Endothelial cell (in vitro differentiated cells): ENCODE measurements at regions not wholly inside any gene's neighbourhood (a gene's known extent, or its start where the extent isn't known, plus 50 kb on each side); places are given as distances from the start of the nearest gene placed in this dataset.

Experiments used
- DNase-seq: peaks from one replicate; pipeline ENCODE4 v3.0.0; 2021; ENCODE audit warnings: low spot score
- H3K27ac Mint-ChIP-seq: one replicate; pipeline ENCODE4 v1.8.0; 2021; ENCODE audit warnings: mixed read lengths, inconsistent platforms; ENCODE audit not compliant: unreplicated experiment
- H3K27me3 Mint-ChIP-seq: one replicate; pipeline ENCODE4 v1.8.0; 2021; ENCODE audit warnings: mild to moderate bottlenecking, moderate library complexity, mixed read lengths, inconsistent platforms; ENCODE audit not compliant: unreplicated experiment
- H3K36me3 Mint-ChIP-seq: one replicate; pipeline ENCODE4 v1.8.0; 2021; ENCODE audit warnings: mild to moderate bottlenecking, low read depth, mixed read lengths, inconsistent platforms; ENCODE audit not compliant: unreplicated experiment
- H3K4me1 Mint-ChIP-seq: one replicate; pipeline ENCODE4 v1.8.0; 2021; ENCODE audit warnings: mild to moderate bottlenecking, mixed read lengths, inconsistent platforms; ENCODE audit not compliant: unreplicated experiment
- H3K4me3 Mint-ChIP-seq: one replicate; pipeline ENCODE4 v1.8.0; 2021; ENCODE audit warnings: mild to moderate bottlenecking, mixed read lengths, inconsistent platforms; ENCODE audit not compliant: unreplicated experiment
- H3K9me3 Mint-ChIP-seq: one replicate; pipeline ENCODE4 v1.8.0; 2021; ENCODE audit warnings: mixed read lengths, inconsistent platforms; ENCODE audit not compliant: unreplicated experiment
- TF ChIP-seq, protein P1 (sequence below): fragments of 200-600 bp; sonication (generic); IDR thresholded peaks from one replicate; pipeline ENCODE4 v1.5.0; 2021; ENCODE audit warnings: antibody characterized with exemption; ENCODE audit not compliant: unreplicated experiment

DNA sequence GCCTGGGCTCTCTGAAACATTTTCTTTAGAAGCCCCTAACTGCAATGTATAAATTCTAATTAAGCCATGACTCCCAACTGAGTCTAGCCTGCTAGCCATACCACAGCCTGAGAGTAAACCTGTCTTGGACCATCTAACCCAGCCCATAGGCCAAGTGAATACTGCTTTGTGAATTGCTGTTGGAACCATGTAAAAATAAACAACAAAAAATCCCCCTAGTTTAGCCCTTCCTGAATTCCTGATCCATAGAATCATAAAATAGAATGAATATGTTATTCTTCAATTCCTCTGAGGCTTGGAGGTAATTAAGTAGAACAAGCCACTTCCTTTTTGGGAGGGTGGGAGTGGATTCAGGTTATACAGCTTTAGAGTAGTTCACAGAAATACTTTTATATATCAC, 1496.4 kb downstream of the MRPL39 start:
- peaks cover 11% of the 10 kb centered on the region for H3K9me3 Mint-ChIP-seq
- H3K27ac Mint-ChIP-seq: no peak overlapping the region
- TF ChIP-seq, protein P1, sequence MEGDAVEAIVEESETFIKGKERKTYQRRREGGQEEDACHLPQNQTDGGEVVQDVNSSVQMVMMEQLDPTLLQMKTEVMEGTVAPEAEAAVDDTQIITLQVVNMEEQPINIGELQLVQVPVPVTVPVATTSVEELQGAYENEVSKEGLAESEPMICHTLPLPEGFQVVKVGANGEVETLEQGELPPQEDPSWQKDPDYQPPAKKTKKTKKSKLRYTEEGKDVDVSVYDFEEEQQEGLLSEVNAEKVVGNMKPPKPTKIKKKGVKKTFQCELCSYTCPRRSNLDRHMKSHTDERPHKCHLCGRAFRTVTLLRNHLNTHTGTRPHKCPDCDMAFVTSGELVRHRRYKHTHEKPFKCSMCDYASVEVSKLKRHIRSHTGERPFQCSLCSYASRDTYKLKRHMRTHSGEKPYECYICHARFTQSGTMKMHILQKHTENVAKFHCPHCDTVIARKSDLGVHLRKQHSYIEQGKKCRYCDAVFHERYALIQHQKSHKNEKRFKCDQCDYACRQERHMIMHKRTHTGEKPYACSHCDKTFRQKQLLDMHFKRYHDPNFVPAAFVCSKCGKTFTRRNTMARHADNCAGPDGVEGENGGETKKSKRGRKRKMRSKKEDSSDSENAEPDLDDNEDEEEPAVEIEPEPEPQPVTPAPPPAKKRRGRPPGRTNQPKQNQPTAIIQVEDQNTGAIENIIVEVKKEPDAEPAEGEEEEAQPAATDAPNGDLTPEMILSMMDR: no peak
- no peaks in the 10 kb centered on the region for H3K4me1 Mint-ChIP-seq
- no peaks in the 10 kb centered on the region for H3K27me3 Mint-ChIP-seq
- H3K4me3 Mint-ChIP-seq: no peak overlapping the region
- no peak for DNase-seq
- H3K36me3 Mint-ChIP-seq: no peaks in the 10 kb centered on the region

DNA sequence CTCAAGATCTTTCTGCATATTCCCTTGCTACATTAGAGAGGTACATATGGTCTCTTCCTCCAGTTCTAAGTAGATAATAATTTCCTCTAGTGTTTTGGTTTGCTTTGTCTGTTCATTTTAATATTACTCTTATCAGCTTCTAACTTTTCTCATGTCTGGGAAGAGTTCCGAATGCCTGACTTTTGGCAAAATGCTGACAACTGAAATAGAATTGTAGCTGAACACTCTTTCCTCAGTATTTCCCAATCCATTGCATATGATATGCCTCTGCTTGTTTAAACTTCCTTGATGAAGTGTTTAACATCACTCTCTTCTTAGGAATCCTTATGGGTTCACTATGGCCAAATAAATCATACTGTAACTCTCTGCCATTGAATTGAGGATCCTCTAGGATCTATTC, 1510.1 kb downstream of the MRPL39 start:
- Mint-ChIP-seq H3K4me3 (no peak overlapping the region), H3K27me3 (no peaks in the 10 kb centered on the region), H3K36me3 (no peaks in the 10 kb centered on the region), H3K27ac (no peak overlapping the region), H3K9me3 (peaks cover 14% of the 10 kb centered on the region), H3K4me1 (no peaks in the 10 kb centered on the region)
- no peak for DNase-seq
- TF ChIP-seq, protein P1: no peak

DNA sequence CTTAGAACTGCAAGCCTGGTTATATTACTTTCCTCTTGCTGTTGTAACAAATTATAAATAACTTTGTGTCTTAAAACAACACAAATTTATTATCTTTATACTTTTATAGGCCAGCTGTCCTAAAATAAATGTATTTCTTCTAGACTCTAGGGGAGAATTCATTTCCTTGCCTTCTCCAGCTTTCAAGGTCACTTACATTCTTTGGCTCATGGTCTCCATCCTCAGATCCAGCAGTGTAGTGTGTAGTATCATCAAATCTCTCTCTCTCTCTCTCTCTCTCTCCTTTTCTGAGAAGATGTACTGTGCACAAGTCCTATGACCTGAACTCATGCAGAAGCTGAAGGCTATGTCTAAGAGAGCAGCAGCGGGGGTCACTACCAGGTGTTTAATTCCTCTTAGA, 1510.6 kb downstream of the MRPL39 start:
- no peak for DNase-seq
- no peak overlapping the region for H3K27ac Mint-ChIP-seq
- H3K27me3 Mint-ChIP-seq: no peaks in the 10 kb centered on the region
- no peaks in the 10 kb centered on the region for H3K36me3 Mint-ChIP-seq
- no peak overlapping the region for H3K4me3 Mint-ChIP-seq
- H3K4me1 Mint-ChIP-seq: no peaks in the 10 kb centered on the region
- TF ChIP-seq, protein P1: no peak
- H3K9me3 Mint-ChIP-seq: peaks cover 14% of the 10 kb centered on the region

DNA sequence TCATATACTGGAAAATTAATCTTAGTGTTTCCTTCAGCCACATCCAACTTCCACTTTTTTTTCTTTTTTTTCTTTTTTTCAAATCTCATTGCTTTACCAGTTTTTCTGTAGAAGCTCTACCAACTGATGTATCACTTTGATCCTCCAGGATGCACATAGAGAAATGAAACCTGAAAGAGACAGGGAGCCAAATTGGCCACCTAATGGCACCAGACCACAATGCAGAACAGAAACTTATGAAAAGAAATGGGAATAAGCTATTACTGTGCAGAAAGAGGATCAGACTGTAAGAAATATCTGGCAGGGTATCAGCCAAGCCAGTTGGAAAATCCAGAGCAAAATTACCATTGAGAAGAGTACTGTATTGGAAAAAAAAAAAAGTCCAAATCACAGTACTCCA, 1514.2 kb downstream of the MRPL39 start:
- Mint-ChIP-seq H3K9me3 (no peaks in the 10 kb centered on the region), H3K4me1 (no peaks in the 10 kb centered on the region), H3K27ac (no peak overlapping the region), H3K36me3 (no peaks in the 10 kb centered on the region), H3K27me3 (no peaks in the 10 kb centered on the region), H3K4me3 (no peak overlapping the region)
- TF ChIP-seq, protein P1: no peak
- no peak for DNase-seq

DNA sequence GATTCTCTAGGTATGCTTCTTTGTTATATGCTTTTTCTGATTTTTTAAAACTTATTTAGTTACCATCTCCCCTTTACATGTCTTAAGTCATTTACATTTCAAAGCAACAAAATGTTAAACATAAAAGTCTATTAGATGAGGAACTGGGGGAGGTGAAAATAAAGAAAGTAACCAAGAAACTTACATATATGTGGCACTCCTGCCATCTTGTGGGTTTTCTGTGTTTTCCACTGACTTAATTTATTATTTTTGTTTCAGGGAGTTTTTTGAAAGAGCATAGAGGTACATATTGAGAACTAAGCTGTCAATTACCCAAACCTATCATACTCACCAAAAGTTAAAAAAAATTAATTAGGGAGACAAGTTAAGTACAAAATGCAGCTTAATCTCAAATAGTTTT, 1531.1 kb downstream of the MRPL39 start:
- no peak overlapping the region for H3K4me3 Mint-ChIP-seq
- H3K4me1 Mint-ChIP-seq: no peaks in the 10 kb centered on the region
- TF ChIP-seq, protein P1: no peak
- H3K36me3 Mint-ChIP-seq: no peaks in the 10 kb centered on the region
- DNase-seq: no peak
- H3K9me3 Mint-ChIP-seq: no peaks in the 10 kb centered on the region
- H3K27me3 Mint-ChIP-seq: no peaks in the 10 kb centered on the region
- no peak overlapping the region for H3K27ac Mint-ChIP-seq
